WERI-Rb-1 (cell line): ENCODE measurements at regions not wholly inside any gene's neighbourhood (a gene's known extent, or its start where the extent isn't known, plus 50 kb on each side); places are given as distances from the start of the nearest gene placed in this dataset.

Source experiments
- DNase-seq: peaks from one replicate; pipeline ENCODE4 v3.0.0-alpha.2; 2020
- H3K27ac ChIP-seq: fragments of 250-450 bp; sonication (Bioruptor Pico); 2 replicates; pipeline ENCODE4 v1.5.1; 2020; ENCODE audit warnings: mild to moderate bottlenecking, moderate library complexity
- H3K27me3 ChIP-seq: fragments of 250-450 bp; sonication (Bioruptor Pico); 2 replicates; pipeline ENCODE4 v1.5.1; 2021; ENCODE audit warnings: mild to moderate bottlenecking, low read depth, moderate library complexity; ENCODE audit not compliant: insufficient read depth, severe bottlenecking
- H3K36me3 ChIP-seq: fragments of 250-450 bp; sonication (Bioruptor Pico); 2 replicates; pipeline ENCODE4 v1.5.1; 2020; ENCODE audit warnings: mild to moderate bottlenecking, moderate library complexity
- H3K4me3 ChIP-seq: 2 replicates; pipeline ENCODE4 v1.5.1; 2011; ENCODE audit warnings: low read depth, mild to moderate bottlenecking, control low read depth, low read length
- H3K9me3 ChIP-seq: fragments of 250-450 bp; sonication (Bioruptor Pico); 2 replicates; pipeline ENCODE4 v1.5.1; 2021; ENCODE audit warnings: mild to moderate bottlenecking, moderate library complexity; ENCODE audit not compliant: severe bottlenecking
- CTCF ChIP-seq: IDR thresholded peaks from 2 replicates; pipeline ENCODE4 v1.5.1; 2011; ENCODE audit warnings: low read depth, mild to moderate bottlenecking, control low read depth, inconsistent platforms, low read length

DNA sequence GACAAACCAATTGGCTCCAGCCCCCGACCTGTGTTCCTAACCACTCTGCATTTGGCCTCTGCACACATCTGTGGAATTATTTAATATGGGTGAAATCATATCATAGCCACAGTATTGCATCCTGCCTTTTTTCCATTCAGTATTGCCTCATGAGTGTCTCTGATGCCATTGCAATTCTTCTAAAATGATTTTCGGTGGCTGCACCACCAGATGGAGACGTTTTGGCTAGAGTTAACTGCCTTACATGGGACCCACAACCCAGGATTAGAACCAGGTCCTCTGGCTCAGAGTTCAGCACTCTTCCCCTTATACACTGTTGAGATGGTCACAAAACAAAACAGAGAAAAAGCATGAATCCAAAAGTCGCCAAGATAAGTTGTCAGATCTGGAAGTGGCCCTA lies 180.8 kb downstream of the EMX2 start:
- DNase-seq, result no peak

DNA sequence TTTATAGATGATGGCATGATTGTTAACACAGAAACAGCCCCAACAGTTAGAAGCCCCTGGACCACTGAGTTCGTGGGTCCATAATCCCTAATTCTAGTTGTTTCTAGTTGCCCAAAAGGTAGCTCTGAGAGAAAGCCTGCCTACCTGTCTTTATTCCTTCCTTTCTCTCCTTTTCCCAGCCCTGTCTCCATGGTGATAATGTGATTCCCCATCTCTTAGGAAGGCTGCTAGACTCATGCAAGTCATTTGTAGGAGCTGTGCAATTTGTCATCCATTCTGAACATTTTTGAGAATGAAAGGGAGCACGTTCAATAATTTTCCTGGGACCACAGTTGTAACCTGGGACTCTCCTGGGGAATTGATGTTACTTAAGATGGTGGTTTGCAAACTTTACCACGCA lies 183.4 kb downstream of the EMX2 start:
- Histone ChIP-seq H3K27ac (no peak overlapping the region), H3K9me3 (no peaks in the 10 kb centered on the region), H3K27me3 (no peaks in the 10 kb centered on the region), H3K36me3 (no peaks in the 10 kb centered on the region), H3K4me3 (no peak overlapping the region)
- DNase-seq, result no peak
- TF ChIP-seq CTCF, result no peak

More for the DNA sequence above, 180.8 kb downstream of the EMX2 start:
- TF ChIP-seq CTCF, result no peak
- Histone ChIP-seq H3K27ac (no peak overlapping the region), H3K9me3 (no peaks in the 10 kb centered on the region), H3K4me3 (no peak overlapping the region), H3K36me3 (no peaks in the 10 kb centered on the region), H3K27me3 (no peaks in the 10 kb centered on the region)

- Histone ChIP-seq H3K9me3 (no peaks in the 10 kb centered on the region), H3K36me3 (no peaks in the 10 kb centered on the region), H3K27ac (no peak overlapping the region), H3K27me3 (no peaks in the 10 kb centered on the region), H3K4me3 (no peak overlapping the region)
- no peak for DNase-seq
- no peak for TF ChIP-seq CTCF
Observed at GRCh38 chr10:117726596-117727295, 184.2 kb downstream of the EMX2 start.

DNA sequence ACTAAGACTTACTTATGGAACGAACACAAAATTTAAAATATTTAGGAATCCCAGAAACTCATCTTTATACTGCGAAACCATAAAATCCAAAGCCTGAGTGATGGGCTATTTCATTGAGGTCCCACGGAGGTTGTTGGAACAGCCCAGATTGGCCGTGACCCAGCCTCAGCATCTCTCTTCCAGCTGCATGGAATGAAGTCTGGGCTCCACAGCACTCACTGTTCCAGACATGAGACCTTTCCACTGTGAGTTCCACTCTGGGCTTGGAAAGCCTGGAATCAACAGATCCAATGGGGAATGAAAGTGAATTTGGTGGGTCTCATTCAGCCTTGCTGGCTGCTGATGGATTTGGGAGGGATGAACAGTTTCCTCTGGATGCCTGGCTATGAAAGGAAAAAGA lies 184.9 kb downstream of the EMX2 start:
- H3K4me3 ChIP-seq, result no peak overlapping the region
- DNase-seq, result no peak
- no peak overlapping the region for H3K27ac ChIP-seq
- no peaks in the 10 kb centered on the region for H3K27me3 ChIP-seq
- no peaks in the 10 kb centered on the region for H3K36me3 ChIP-seq
- TF ChIP-seq CTCF, result no peak
- H3K9me3 ChIP-seq, result no peaks in the 10 kb centered on the region

- DNase-seq, result no peak
- Histone ChIP-seq H3K9me3 (no peaks in the 10 kb centered on the region), H3K27me3 (no peaks in the 10 kb centered on the region), H3K27ac (no peak overlapping the region), H3K36me3 (no peaks in the 10 kb centered on the region), H3K4me3 (no peak overlapping the region)
- TF ChIP-seq CTCF, result no peak
Observed at GRCh38 chr10:117728087-117728486, 185.5 kb downstream of the EMX2 start.

- Histone ChIP-seq H3K36me3 (no peaks in the 10 kb centered on the region), H3K9me3 (no peaks in the 10 kb centered on the region), H3K27ac (no peak overlapping the region), H3K27me3 (no peaks in the 10 kb centered on the region), H3K4me3 (no peak overlapping the region)
- no peak for DNase-seq
- no peak for TF ChIP-seq CTCF
Observed at GRCh38 chr10:117729156-117729555, 186.6 kb downstream of the EMX2 start.
